ENCODE measurements at regions not wholly inside any gene's neighbourhood (a gene's known extent, or its start where the extent isn't known, plus 50 kb on each side); places are given as distances from the start of the nearest gene placed in this dataset.

- FAIRE-seq (no peak), DNase-seq (ENCODE audit: insufficient read length, low spot score) (no peak)
- TF ChIP-seq POU2F2 (IDR thresholded peaks at IDR 0.05; ENCODE audit: low read depth, low read length) (no peak), TAF1 (IDR thresholded peaks at IDR 0.05; ENCODE audit: low read depth, low read length) (no peak), SPI1 (IDR thresholded peaks at IDR 0.05; ENCODE audit: low read depth, low read length) (no peak), PAX5 (IDR thresholded peaks at IDR 0.05; ENCODE audit: insufficient read depth, low read length, severe bottlenecking) (no peak), POLR2A (IDR thresholded peaks at IDR 0.05; ENCODE audit: low read depth, low read length) (no peak), POLR2AphosphoS5 (IDR thresholded peaks at IDR 0.05; ENCODE audit: low read depth, low read length) (no peak)
These were observed 402.1 kb upstream of the CHD6 start for GRCh38 chr20:42020316-42020715.

- DNase-seq (ENCODE audit: insufficient read length, low spot score) (no peak), FAIRE-seq (no peak)
- no peak for TF ChIP-seq SPI1 (IDR thresholded peaks at IDR 0.05; ENCODE audit: low read depth, low read length)
- no peak for TF ChIP-seq PAX5 (IDR thresholded peaks at IDR 0.05; ENCODE audit: insufficient read depth, low read length, severe bottlenecking)
- TF ChIP-seq POLR2AphosphoS5 (IDR thresholded peaks at IDR 0.05; ENCODE audit: low read depth, low read length) = no peak
- TF ChIP-seq POU2F2 (IDR thresholded peaks at IDR 0.05; ENCODE audit: low read depth, low read length) = no peak
- TF ChIP-seq POLR2A (IDR thresholded peaks at IDR 0.05; ENCODE audit: low read depth, low read length) = no peak
- TF ChIP-seq TAF1 (IDR thresholded peaks at IDR 0.05; ENCODE audit: low read depth, low read length) = no peak
These were observed 400.8 kb upstream of the CHD6 start for GRCh38 chr20:42018979-42019378.

GRCh38 chr20:42010090-42010489 lies 391.9 kb upstream of the CHD6 start:
- DNase-seq (ENCODE audit: insufficient read length, low spot score) = no peak
- no peak for FAIRE-seq
- TF ChIP-seq POLR2A (IDR thresholded peaks at IDR 0.05; ENCODE audit: low read depth, low read length) (no peak), POU2F2 (IDR thresholded peaks at IDR 0.05; ENCODE audit: low read depth, low read length) (no peak), PAX5 (IDR thresholded peaks at IDR 0.05; ENCODE audit: insufficient read depth, low read length, severe bottlenecking) (no peak), TAF1 (IDR thresholded peaks at IDR 0.05; ENCODE audit: low read depth, low read length) (no peak), SPI1 (IDR thresholded peaks at IDR 0.05; ENCODE audit: low read depth, low read length) (no peak), POLR2AphosphoS5 (IDR thresholded peaks at IDR 0.05; ENCODE audit: low read depth, low read length) (no peak)

- FAIRE-seq = no peak
- DNase-seq (ENCODE audit: insufficient read length, low spot score) = no peak
- TF ChIP-seq POLR2AphosphoS5 (IDR thresholded peaks at IDR 0.05; ENCODE audit: low read depth, low read length) = no peak
- no peak for TF ChIP-seq SPI1 (IDR thresholded peaks at IDR 0.05; ENCODE audit: low read depth, low read length)
- no peak for TF ChIP-seq TAF1 (IDR thresholded peaks at IDR 0.05; ENCODE audit: low read depth, low read length)
- no peak for TF ChIP-seq PAX5 (IDR thresholded peaks at IDR 0.05; ENCODE audit: insufficient read depth, low read length, severe bottlenecking)
- no peak for TF ChIP-seq POU2F2 (IDR thresholded peaks at IDR 0.05; ENCODE audit: low read depth, low read length)
- no peak for TF ChIP-seq POLR2A (IDR thresholded peaks at IDR 0.05; ENCODE audit: low read depth, low read length)
These were observed 389.1 kb upstream of the CHD6 start for GRCh38 chr20:42007251-42007650.

GRCh38 chr20:42005211-42005610 lies 387.0 kb upstream of the CHD6 start:
- FAIRE-seq = no peak
- TF ChIP-seq TAF1 (IDR thresholded peaks at IDR 0.05; ENCODE audit: low read depth, low read length) (no peak), SPI1 (IDR thresholded peaks at IDR 0.05; ENCODE audit: low read depth, low read length) (no peak), POLR2AphosphoS5 (IDR thresholded peaks at IDR 0.05; ENCODE audit: low read depth, low read length) (no peak)

GRCh38 chr20:42003380-42003779 lies 385.2 kb upstream of the CHD6 start:
- no peak for FAIRE-seq
- TF ChIP-seq POLR2AphosphoS5 (IDR thresholded peaks at IDR 0.05; ENCODE audit: low read depth, low read length) = no peak
- no peak for TF ChIP-seq TAF1 (IDR thresholded peaks at IDR 0.05; ENCODE audit: low read depth, low read length)
- TF ChIP-seq SPI1 (IDR thresholded peaks at IDR 0.05; ENCODE audit: low read depth, low read length) = no peak
- no peak for TF ChIP-seq POU2F2 (IDR thresholded peaks at IDR 0.05; ENCODE audit: low read depth, low read length)
- no peak for TF ChIP-seq PAX5 (IDR thresholded peaks at IDR 0.05; ENCODE audit: insufficient read depth, low read length, severe bottlenecking)
- TF ChIP-seq POLR2A (IDR thresholded peaks at IDR 0.05; ENCODE audit: low read depth, low read length) = no peak
- DNase-seq (ENCODE audit: insufficient read length, low spot score) = no peak

More at GRCh38 chr20:42005211-42005610, 387.0 kb upstream of the CHD6 start:
- DNase-seq (ENCODE audit: insufficient read length, low spot score) = no peak

- DNase-seq (ENCODE audit: insufficient read length, low spot score) = no peak
- TF ChIP-seq SPI1 (IDR thresholded peaks at IDR 0.05; ENCODE audit: low read depth, low read length) (no peak), PAX5 (IDR thresholded peaks at IDR 0.05; ENCODE audit: insufficient read depth, low read length, severe bottlenecking) (no peak), TAF1 (IDR thresholded peaks at IDR 0.05; ENCODE audit: low read depth, low read length) (no peak), POLR2A (IDR thresholded peaks at IDR 0.05; ENCODE audit: low read depth, low read length) (no peak), POU2F2 (IDR thresholded peaks at IDR 0.05; ENCODE audit: low read depth, low read length) (no peak), POLR2AphosphoS5 (IDR thresholded peaks at IDR 0.05; ENCODE audit: low read depth, low read length) (no peak)
- no peak for FAIRE-seq
These were observed 380.6 kb upstream of the CHD6 start for GRCh38 chr20:41998539-41999341.

GRCh38 chr20:41996951-41997350 lies 378.8 kb upstream of the CHD6 start:
- no peak for TF ChIP-seq PAX5 (IDR thresholded peaks at IDR 0.05; ENCODE audit: insufficient read depth, low read length, severe bottlenecking)
- no peak for TF ChIP-seq POU2F2 (IDR thresholded peaks at IDR 0.05; ENCODE audit: low read depth, low read length)
- TF ChIP-seq POLR2A (IDR thresholded peaks at IDR 0.05; ENCODE audit: low read depth, low read length) = no peak
- no peak for TF ChIP-seq TAF1 (IDR thresholded peaks at IDR 0.05; ENCODE audit: low read depth, low read length)
- TF ChIP-seq SPI1 (IDR thresholded peaks at IDR 0.05; ENCODE audit: low read depth, low read length) = no peak
- no peak for TF ChIP-seq POLR2AphosphoS5 (IDR thresholded peaks at IDR 0.05; ENCODE audit: low read depth, low read length)
- DNase-seq (ENCODE audit: insufficient read length, low spot score) (no peak), FAIRE-seq (no peak)

GRCh38 chr20:41992481-41992880 lies 374.3 kb upstream of the CHD6 start:
- no peak for DNase-seq (ENCODE audit: insufficient read length, low spot score)
- TF ChIP-seq TAF1 (IDR thresholded peaks at IDR 0.05; ENCODE audit: low read depth, low read length) = no peak
- TF ChIP-seq POLR2AphosphoS5 (IDR thresholded peaks at IDR 0.05; ENCODE audit: low read depth, low read length) = no peak
- no peak for TF ChIP-seq PAX5 (IDR thresholded peaks at IDR 0.05; ENCODE audit: insufficient read depth, low read length, severe bottlenecking)
- no peak for TF ChIP-seq POU2F2 (IDR thresholded peaks at IDR 0.05; ENCODE audit: low read depth, low read length)
- TF ChIP-seq SPI1 (IDR thresholded peaks at IDR 0.05; ENCODE audit: low read depth, low read length) = no peak
- TF ChIP-seq POLR2A (IDR thresholded peaks at IDR 0.05; ENCODE audit: low read depth, low read length) = no peak
- no peak for FAIRE-seq

Data from GM12891 (cell line).